ENCODE measurements at regions not wholly inside any gene's neighbourhood (a gene's known extent, or its start where the extent isn't known, plus 50 kb on each side); places are given as distances from the start of the nearest gene placed in this dataset.
"Not testable (repeated sequence)": the region's sequence is repeated elsewhere in the genome, so short reads cannot be mapped to it uniquely, and the experiment has no call there.

DNA sequence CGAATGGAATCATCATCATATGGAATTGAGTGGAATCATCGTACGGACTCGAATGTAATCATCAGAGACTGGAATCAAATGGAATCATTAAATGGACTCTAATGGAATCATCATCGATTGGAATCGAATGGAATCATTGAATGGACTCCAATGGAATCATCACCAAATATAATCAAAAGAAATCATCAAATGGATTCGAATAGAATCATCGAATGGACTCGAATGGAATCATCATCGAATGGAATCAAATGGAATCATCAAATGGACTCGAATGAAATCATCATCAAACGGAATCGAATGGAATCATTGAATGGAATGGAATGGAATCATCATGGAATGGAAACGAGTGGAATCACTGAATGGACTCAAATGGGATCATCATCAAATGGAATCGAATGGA is 233.5 kb downstream of the SHCBP1 start:
- DNase-seq: not testable (repeated sequence)

GRCh38 chr16:46386805-46387620 is 234.2 kb downstream of the SHCBP1 start:
- DNase-seq: not testable (repeated sequence)

GRCh38 chr16:46386110-46386771 is 234.9 kb downstream of the SHCBP1 start:
- DNase-seq: not testable (repeated sequence)

- peak; percentile 8 for DNase-seq
These were observed 236.7 kb downstream of the SHCBP1 start for GRCh38 chr16:46384285-46385061.

GRCh38 chr16:46383581-46383980 is 237.6 kb downstream of the SHCBP1 start:
- not testable (repeated sequence) for DNase-seq

DNA sequence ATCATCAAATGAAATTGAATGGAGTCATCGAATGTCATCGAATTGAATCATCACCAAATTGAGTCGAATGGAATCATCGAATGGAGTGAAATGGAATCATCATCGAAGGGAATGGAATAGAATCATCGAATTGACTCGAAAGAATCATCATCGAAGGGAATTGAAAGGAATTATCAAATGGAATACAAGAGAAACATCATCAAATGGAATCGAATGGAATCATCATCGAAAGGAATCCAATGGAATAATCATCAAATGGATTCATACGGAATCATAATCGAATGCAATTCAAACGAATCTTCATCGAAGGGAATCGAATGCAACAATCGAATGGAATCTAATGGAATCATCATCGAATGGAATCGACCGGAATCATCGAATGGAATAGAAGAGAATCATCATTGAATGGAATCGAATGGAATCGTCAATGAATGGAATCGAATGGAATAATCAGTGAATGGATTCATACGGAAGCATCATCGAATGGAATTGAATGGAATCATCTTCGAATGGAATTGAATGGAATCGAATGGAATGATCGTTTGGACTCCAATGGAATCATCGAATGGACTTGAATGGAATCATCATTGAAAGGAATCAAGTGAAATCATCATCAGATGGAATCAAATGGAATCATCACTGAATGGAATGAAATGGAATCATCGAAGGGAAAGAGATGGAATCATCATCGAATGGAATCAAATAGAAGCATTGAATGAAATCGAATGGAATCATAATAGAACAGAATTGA is 238.2 kb downstream of the SHCBP1 start:
- DNase-seq: not testable (repeated sequence)

- DNase-seq: not testable (repeated sequence)
These were observed 239.1 kb downstream of the SHCBP1 start for GRCh38 chr16:46382079-46382478.

GRCh38 chr16:46381344-46381743 is 239.8 kb downstream of the SHCBP1 start:
- not testable (repeated sequence) for DNase-seq
